Erythroblast (primary cell): ENCODE measurements at regions not wholly inside any gene's neighbourhood (a gene's known extent, or its start where the extent isn't known, plus 50 kb on each side); places are given as distances from the start of the nearest gene placed in this dataset.

Experiments
- GATA1 ChIP-seq: IDR thresholded peaks from 2 replicates; pipeline ENCODE4 v1.6.1; 2011; ENCODE audit warnings: low read depth, mild to moderate bottlenecking, control low read depth, low read length, moderate library complexity
- POLR2A ChIP-seq: IDR thresholded peaks from 2 replicates; pipeline ENCODE4 v1.6.1; 2011; ENCODE audit warnings: mild to moderate bottlenecking, low read length

GRCh38 chr12:93273834-93274564 lies 103.7 kb upstream of the NUDT4 start:
- TF ChIP-seq POLR2A (no peak), GATA1 (no peak)
